IPS-NIHi7 (cell line): ENCODE measurements at regions not wholly inside any gene's neighbourhood (a gene's known extent, or its start where the extent isn't known, plus 50 kb on each side); places are given as distances from the start of the nearest gene placed in this dataset.
"Not testable (repeated sequence)": the region's sequence is repeated elsewhere in the genome, so short reads cannot be mapped to it uniquely, and the experiment has no call there.

ENCODE experiments used
- DNase-seq: peaks from one replicate; pipeline ENCODE4 v3.0.0; 2012; ENCODE audit warnings: mixed read lengths; ENCODE audit errors: extremely low spot score

DNA sequence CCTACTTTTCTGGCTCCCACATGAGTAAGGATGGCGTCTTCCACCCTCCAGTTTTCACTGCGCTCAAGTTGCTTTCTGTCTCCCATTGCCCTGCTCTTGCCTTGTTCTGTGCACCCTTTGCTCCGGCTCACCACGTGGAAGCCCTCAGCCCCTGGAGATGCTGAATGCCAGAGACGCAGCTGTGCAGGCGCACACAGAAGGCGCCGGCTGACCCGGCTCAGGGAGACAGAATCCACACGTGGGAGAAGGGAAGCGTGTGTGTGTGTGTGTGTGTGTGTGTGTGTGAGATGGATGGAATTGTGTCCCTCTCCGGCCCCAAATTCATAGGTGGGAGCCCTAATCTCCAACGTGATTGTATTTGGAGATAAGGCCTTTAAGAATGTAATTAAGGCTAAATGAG, 118.2 kb upstream of the ERRFI1 start:
- no peak for DNase-seq

GRCh38 chr1:8142955-8143629, 117.0 kb upstream of the ERRFI1 start:
- no peak for DNase-seq

DNA sequence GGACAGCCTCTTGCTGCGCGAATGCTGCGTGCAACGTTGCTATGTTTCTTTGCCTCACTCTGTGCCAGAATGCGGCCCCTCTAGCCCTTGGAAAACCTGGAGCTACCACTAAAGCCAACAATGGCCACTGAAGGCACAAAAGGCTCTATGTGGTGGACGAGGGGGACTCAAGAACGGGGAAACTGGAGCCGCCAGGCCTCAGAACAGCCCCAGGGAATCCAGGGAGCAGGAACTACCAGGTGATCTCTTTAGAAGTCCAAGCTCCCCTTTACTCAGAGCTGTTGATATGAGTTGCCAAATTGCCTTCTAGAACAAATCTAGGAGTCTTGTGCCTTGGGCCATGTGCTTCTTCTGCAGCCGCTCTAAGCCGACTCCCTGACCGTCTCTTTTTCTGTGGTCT, 113.8 kb upstream of the ERRFI1 start:
- no peak for DNase-seq

- DNase-seq = no peak
Observed at GRCh38 chr1:8139383-8139782, 113.3 kb upstream of the ERRFI1 start.

DNA sequence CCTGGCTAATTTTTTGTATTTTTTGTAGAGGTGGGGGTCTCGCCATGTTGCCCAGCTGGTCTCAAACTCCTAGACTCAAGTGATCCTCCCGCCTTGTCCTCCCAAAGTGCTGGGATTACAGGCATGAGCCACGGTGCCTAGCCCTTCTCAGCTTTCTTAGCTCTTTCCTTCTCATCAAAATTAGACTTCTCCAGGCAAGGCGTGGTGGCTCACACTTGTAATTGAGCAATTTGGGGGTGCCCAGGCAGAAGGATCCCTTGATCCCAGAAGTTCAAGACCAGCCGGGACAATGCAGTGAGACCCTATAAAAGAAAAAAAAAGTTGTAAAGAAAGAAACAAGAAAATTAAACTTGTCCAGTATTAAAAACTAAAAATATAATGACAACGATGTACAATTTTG, 112.6 kb upstream of the ERRFI1 start:
- DNase-seq = no peak

- DNase-seq = no peak
Observed at GRCh38 chr1:8137481-8138244, 111.6 kb upstream of the ERRFI1 start.

GRCh38 chr1:8136766-8137165, 110.7 kb upstream of the ERRFI1 start:
- DNase-seq = no peak

GRCh38 chr1:8135250-8135649, 109.1 kb upstream of the ERRFI1 start:
- no peak for DNase-seq

- DNase-seq = no peak
Observed at GRCh38 chr1:8134546-8135235, 108.6 kb upstream of the ERRFI1 start.

GRCh38 chr1:8133657-8134430, 107.7 kb upstream of the ERRFI1 start:
- no peak for DNase-seq

GRCh38 chr1:8133190-8133589, 107.1 kb upstream of the ERRFI1 start:
- no peak for DNase-seq

DNA sequence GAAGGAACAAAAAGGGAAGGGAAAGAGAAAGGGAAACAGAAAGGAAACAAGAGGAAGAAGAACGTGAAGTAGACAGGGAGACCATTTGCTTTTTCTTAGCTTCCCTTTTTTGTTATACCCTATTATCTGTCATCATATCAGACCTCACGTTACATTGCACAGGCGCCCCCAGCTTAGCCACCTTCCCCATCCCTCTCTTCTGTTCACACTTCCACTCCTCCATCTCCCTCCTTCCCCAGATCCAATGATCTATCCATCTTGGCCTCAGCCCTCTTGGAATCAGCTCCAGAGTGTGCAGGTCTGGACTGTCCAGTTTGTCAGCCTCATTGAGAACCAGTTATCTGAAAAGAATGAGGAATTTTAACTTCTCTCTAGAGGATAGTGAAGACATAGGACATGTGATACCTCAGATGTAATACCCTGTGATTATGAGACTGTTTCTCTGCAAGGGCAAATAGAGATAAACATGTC, 101.1 kb upstream of the ERRFI1 start:
- no peak for DNase-seq

- DNase-seq = no peak
Observed at GRCh38 chr1:8122477-8123407, 96.6 kb upstream of the ERRFI1 start.

DNA sequence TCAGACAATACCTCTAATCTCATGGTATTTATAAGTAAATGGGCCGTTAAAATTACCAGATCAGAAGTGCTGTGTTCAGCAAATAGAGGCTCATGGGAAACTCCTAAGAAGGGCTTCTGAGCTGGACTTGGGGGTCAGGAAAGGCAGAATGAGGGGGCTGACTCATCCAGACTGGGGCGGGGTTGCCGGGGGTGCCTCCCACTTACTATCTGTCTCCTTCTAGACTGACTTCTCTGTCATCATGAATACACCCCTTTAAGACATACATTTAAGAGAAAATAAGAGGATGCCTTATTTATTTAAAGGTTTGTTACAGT, 96.0 kb upstream of the ERRFI1 start:
- no peak for DNase-seq

- DNase-seq = peak; percentile 39
Observed at GRCh38 chr1:8121261-8122159, 95.4 kb upstream of the ERRFI1 start.

DNA sequence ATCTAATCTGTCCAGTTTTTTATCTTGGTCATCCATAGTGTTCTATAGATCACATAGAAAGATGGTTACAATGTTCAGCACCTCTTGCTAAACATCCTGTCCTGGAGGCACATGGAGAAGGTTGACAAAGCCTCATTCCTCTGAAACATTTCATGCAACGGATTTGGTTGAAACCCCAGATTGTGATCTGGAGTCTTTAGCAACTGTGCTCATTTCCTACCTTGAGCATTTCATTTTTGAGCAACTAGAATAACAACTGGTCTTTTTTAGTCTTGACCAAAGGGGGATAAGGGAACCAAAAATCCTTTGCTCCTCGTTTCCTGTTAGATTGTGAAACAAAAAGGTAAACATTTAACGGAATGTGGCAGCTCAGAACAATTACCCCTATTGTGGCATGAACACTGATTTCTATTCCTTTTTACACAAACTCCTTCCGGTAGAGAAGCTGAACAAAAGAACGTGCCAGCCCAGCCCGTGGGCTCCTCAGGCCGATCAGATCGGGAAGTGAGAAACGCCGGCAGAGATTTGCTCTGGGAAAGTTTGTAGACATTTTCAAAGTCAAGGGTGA, 94.7 kb upstream of the ERRFI1 start:
- DNase-seq = no peak

DNA sequence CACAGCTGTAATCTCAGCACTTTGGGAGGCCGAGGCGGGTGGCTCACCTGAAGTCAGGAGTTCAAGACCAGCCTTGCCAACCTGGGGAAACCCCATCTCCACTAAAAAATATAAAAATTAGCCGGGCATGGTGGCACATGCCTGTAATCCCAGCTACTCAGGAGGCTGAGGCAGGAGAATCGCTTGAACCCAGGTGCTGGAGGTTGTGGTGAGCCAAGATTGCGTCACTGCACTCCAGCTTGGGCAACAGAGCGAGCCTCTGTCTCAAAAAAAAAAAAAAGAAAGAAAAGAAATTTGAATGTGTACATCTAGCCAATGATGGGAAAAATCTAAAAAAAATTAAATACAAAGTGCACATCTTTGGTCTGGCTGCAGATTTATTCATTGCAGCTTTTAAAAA, 92.6 kb upstream of the ERRFI1 start:
- not testable (repeated sequence) for DNase-seq

DNA sequence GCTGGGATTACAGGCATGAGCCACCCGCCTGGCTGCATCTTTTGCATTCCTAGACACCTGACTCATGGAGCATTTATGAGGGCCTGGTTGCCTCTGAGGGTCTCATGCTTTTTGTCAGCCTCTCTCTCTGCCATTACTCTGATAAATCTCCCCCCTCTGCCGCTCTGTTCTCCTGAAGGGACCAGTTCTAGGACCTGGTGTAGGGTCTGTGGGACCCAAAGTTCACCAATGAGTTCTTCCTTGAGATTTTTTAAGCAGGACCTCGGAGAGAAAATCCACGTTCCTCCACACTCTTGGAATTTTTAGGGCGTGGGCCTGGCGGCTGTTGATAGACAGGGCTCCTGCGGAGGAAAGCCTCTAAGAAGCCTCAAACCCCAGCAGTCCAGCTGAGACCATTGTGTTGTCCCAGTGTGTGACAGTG, 91.9 kb upstream of the ERRFI1 start:
- DNase-seq = no peak

- no peak for DNase-seq
Observed at GRCh38 chr1:8116894-8117264, 90.8 kb upstream of the ERRFI1 start.

DNA sequence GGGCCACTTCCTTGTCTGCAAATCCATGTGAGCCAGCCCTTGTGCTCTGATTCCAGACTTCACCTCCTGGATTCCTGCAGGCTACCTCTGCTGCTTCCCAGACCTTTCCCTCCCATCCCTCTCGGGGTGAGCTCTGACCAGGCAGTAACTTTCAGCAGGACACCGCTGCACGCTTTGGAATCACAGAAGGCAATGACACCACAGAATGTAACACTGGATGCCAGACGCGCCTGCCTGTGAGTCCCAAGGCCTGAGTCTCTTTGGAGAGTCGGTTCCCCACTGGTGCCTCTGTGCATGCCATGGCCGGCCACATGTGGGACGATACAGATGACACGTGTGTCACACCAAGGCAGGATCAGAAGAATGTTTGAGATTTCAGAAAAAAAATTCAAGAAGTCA, 89.7 kb upstream of the ERRFI1 start:
- no peak for DNase-seq
